ENCODE measurements at regions not wholly inside any gene's neighbourhood (a gene's known extent, or its start where the extent isn't known, plus 50 kb on each side); places are given as distances from the start of the nearest gene placed in this dataset.

GRCh38 chr4:89574176-89574575 lies 262.8 kb downstream of the SNCA start:
- DNase-seq, result no peak
- intact Hi-C loops (cut with micrococcal nuclease; ENCODE audit: unreplicated experiment), result no loop called here
- Mint-ChIP-seq H3K27ac (ENCODE audit: unreplicated experiment) (no peak overlapping the region), H3K4me3 (ENCODE audit: unreplicated experiment) (no peak overlapping the region), H3K9me3 (ENCODE audit: unreplicated experiment) (no peaks in the 10 kb centered on the region), H3K4me1 (ENCODE audit: low read depth, unreplicated experiment) (no peaks in the 10 kb centered on the region), H3K36me3 (ENCODE audit: insufficient read depth, unreplicated experiment) (no peaks in the 10 kb centered on the region), H3K27me3 (ENCODE audit: insufficient read depth, unreplicated experiment) (no peaks in the 10 kb centered on the region)
- no TSS peak for BruUV-seq (replicated peaks)
- Histone ChIP-seq H3K4me3 (ENCODE audit: low read depth, low read length) (no peak overlapping the region), H3K4me1 (no peaks in the 10 kb centered on the region), H3K36me3 (ENCODE audit: control insufficient read depth, insufficient read depth, low read length) (no peaks in the 10 kb centered on the region), H3K9me3 (no peaks in the 10 kb centered on the region), H3K27me3 (replicated peaks; ENCODE audit: control insufficient read depth, insufficient read depth, low read length) (no peaks in the 10 kb centered on the region)
- ChIA-PET CTCF (no interaction called here), POLR2A (no interaction called here)
- no peak for TF ChIP-seq CTCF (IDR thresholded peaks at IDR 0.05; ENCODE audit: insufficient read depth in 1 of 2, low read depth in 1 of 2, low read length in 1 of 2, severe bottlenecking in 1 of 2, unreplicated experiment in 1 of 2)

- Mint-ChIP-seq H3K27ac (ENCODE audit: unreplicated experiment) (no peak overlapping the region), H3K9me3 (ENCODE audit: unreplicated experiment) (no peaks in the 10 kb centered on the region), H3K36me3 (ENCODE audit: insufficient read depth, unreplicated experiment) (no peaks in the 10 kb centered on the region), H3K4me3 (ENCODE audit: unreplicated experiment) (no peak overlapping the region), H3K4me1 (ENCODE audit: low read depth, unreplicated experiment) (no peaks in the 10 kb centered on the region), H3K27me3 (ENCODE audit: insufficient read depth, unreplicated experiment) (no peaks in the 10 kb centered on the region)
- DNase-seq, result no peak
- ChIA-PET POLR2A (no interaction called here), CTCF (no interaction called here)
- BruUV-seq (replicated peaks), result no TSS peak
- no peaks in the 10 kb centered on the region for H3K9me3 ChIP-seq
- intact Hi-C loops (cut with micrococcal nuclease; ENCODE audit: unreplicated experiment), result no loop called here
- no peaks in the 10 kb centered on the region for H3K36me3 ChIP-seq (ENCODE audit: control insufficient read depth, insufficient read depth, low read length)
- H3K4me1 ChIP-seq, result no peaks in the 10 kb centered on the region
- TF ChIP-seq CTCF (IDR thresholded peaks at IDR 0.05; ENCODE audit: insufficient read depth in 1 of 2, low read depth in 1 of 2, low read length in 1 of 2, severe bottlenecking in 1 of 2, unreplicated experiment in 1 of 2), result no peak
- no peaks in the 10 kb centered on the region for H3K27me3 ChIP-seq (replicated peaks; ENCODE audit: control insufficient read depth, insufficient read depth, low read length)
- H3K4me3 ChIP-seq (ENCODE audit: low read depth, low read length), result no peak overlapping the region
These were observed 263.3 kb downstream of the SNCA start for GRCh38 chr4:89573656-89574055.

- POLR2A ChIA-PET, result no interaction called here
These were observed 264.6 kb downstream of the SNCA start for GRCh38 chr4:89572224-89572858.

More at GRCh38 chr4:89572224-89572858, 264.6 kb downstream of the SNCA start:
- intact Hi-C loops (cut with micrococcal nuclease; ENCODE audit: unreplicated experiment), result no loop called here
- Mint-ChIP-seq H3K4me3 (ENCODE audit: unreplicated experiment) (no peak overlapping the region), H3K27me3 (ENCODE audit: insufficient read depth, unreplicated experiment) (peaks cover under 1% of the 10 kb centered on the region), H3K36me3 (ENCODE audit: insufficient read depth, unreplicated experiment) (no peaks in the 10 kb centered on the region), H3K9me3 (ENCODE audit: unreplicated experiment) (no peaks in the 10 kb centered on the region), H3K27ac (ENCODE audit: unreplicated experiment) (no peak overlapping the region), H3K4me1 (ENCODE audit: low read depth, unreplicated experiment) (no peaks in the 10 kb centered on the region)
- Histone ChIP-seq H3K4me1 (no peaks in the 10 kb centered on the region), H3K4me3 (ENCODE audit: low read depth, low read length) (no peak overlapping the region), H3K9me3 (no peaks in the 10 kb centered on the region), H3K27me3 (replicated peaks; ENCODE audit: control insufficient read depth, insufficient read depth, low read length) (no peaks in the 10 kb centered on the region), H3K36me3 (ENCODE audit: control insufficient read depth, insufficient read depth, low read length) (no peaks in the 10 kb centered on the region)
- no peak for TF ChIP-seq CTCF (IDR thresholded peaks at IDR 0.05; ENCODE audit: insufficient read depth in 1 of 2, low read depth in 1 of 2, low read length in 1 of 2, severe bottlenecking in 1 of 2, unreplicated experiment in 1 of 2)
- no TSS peak for BruUV-seq (replicated peaks)
- CTCF ChIA-PET, result no interaction called here
- no peak for DNase-seq
